ENCODE measurements at regions not wholly inside any gene's neighbourhood (a gene's known extent, or its start where the extent isn't known, plus 50 kb on each side); places are given as distances from the start of the nearest gene placed in this dataset.
"Not testable (repeated sequence)": the region's sequence is repeated elsewhere in the genome, so short reads cannot be mapped to it uniquely, and the experiment has no call there.

DNA sequence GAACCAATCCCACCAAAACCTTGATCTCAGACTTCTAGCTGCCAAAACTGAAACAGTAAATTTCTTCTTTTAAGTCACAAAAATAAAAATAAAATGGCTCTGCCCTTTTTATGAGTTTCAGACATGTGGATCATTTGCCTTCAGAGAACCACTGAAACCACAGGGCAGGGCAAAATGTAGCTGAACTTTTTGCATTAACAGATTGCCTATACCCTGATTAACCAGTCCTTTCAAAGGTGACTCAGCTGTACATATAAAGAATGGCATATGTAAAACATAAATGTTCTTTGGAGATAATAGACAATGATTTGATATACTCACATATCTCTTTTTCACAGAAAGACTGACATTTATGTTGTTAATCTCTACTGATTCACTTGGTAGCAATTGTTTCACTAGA is 187.1 kb upstream of the GRIN3A start:
- H3K27me3 ChIP-seq (ENCODE audit: insufficient read depth, low read depth, severe bottlenecking), result no peaks in the 10 kb centered on the region
- no peaks in the 10 kb centered on the region for H3K9me3 ChIP-seq (ENCODE audit: severe bottlenecking)
- no peak for DNase-seq
- TF ChIP-seq, protein P1, sequence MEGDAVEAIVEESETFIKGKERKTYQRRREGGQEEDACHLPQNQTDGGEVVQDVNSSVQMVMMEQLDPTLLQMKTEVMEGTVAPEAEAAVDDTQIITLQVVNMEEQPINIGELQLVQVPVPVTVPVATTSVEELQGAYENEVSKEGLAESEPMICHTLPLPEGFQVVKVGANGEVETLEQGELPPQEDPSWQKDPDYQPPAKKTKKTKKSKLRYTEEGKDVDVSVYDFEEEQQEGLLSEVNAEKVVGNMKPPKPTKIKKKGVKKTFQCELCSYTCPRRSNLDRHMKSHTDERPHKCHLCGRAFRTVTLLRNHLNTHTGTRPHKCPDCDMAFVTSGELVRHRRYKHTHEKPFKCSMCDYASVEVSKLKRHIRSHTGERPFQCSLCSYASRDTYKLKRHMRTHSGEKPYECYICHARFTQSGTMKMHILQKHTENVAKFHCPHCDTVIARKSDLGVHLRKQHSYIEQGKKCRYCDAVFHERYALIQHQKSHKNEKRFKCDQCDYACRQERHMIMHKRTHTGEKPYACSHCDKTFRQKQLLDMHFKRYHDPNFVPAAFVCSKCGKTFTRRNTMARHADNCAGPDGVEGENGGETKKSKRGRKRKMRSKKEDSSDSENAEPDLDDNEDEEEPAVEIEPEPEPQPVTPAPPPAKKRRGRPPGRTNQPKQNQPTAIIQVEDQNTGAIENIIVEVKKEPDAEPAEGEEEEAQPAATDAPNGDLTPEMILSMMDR (IDR thresholded peaks at IDR 0.05; ENCODE audit: low read depth, low read length), result no peak
- no peak overlapping the region for H3K27ac ChIP-seq
- H3K36me3 ChIP-seq, result no peaks in the 10 kb centered on the region
- H3K4me3 ChIP-seq (ENCODE audit: low read depth, low read length), result no peak overlapping the region

DNA sequence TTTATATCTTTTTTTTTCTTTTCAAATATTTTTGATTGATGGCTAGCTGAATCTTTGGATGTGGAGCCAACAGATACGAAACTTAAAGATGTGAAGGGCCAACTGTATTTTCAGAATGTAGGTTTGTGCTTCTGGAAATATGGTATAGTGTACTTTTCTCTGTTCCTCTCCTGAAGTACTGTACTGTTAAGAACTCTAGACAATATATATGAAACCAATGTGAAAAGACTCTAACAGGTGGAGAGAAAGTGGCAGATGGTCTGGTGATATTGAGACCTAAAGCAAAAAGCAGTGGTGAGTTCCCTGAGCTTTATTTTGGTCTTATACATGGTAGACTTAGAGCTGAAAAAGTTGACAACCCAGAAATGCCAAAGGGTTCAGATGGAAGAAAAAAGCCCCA is 185.0 kb upstream of the GRIN3A start:
- no peaks in the 10 kb centered on the region for H3K9me3 ChIP-seq (ENCODE audit: severe bottlenecking)
- no peak overlapping the region for H3K4me3 ChIP-seq (ENCODE audit: low read depth, low read length)
- TF ChIP-seq, protein P1 (IDR thresholded peaks at IDR 0.05; ENCODE audit: low read depth, low read length), result no peak
- no peaks in the 10 kb centered on the region for H3K36me3 ChIP-seq
- DNase-seq, result no peak
- H3K27me3 ChIP-seq (ENCODE audit: insufficient read depth, low read depth, severe bottlenecking), result no peaks in the 10 kb centered on the region
- H3K27ac ChIP-seq, result no peak overlapping the region

DNA sequence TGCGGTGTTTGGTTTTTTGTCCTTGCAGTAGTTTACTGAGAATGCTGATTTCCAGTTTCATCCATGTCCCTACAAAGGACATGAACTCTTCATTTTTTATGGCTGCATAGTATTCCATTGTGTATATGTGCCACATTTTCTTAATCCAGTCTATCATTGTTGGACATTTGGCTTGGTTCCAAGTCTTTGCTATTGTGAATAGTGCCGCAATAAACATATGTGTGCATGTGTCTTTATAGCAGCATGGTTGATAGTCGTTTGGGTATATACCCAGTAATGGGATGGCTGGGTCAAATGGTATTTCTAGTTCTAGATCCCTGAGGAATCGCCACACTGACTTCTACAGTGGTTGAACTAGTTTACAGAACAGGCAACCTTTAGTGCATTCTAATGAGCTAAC is 178.5 kb upstream of the GRIN3A start:
- not testable (repeated sequence) for DNase-seq; H3K27me3 ChIP-seq (ENCODE audit: insufficient read depth, low read depth, severe bottlenecking); H3K27ac ChIP-seq; H3K36me3 ChIP-seq; H3K4me3 ChIP-seq (ENCODE audit: low read depth, low read length); H3K9me3 ChIP-seq (ENCODE audit: severe bottlenecking)

DNA sequence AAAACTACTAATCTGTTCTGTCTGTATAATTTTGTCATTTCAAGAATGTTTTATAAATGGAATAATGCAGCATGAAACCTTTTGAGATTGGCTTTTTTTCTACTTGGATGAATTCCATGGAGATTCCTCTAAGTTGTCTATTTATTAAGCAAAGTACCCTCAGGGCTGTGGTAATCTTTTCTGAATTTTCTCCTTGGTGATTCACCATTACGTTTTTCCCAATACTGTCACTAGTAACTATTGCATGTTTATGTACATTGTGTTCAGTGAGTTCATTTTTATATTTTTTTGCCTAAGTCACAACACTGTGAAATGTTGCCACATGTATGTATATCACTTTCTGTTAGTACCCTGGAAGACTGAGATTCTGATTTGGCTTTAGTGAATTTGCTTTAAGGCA is 177.0 kb upstream of the GRIN3A start:
- TF ChIP-seq, protein P1 (IDR thresholded peaks at IDR 0.05; ENCODE audit: low read depth, low read length), result no peak
- no peaks in the 10 kb centered on the region for H3K36me3 ChIP-seq
- H3K4me3 ChIP-seq (ENCODE audit: low read depth, low read length), result no peak overlapping the region
- H3K27ac ChIP-seq, result no peak overlapping the region
- no peaks in the 10 kb centered on the region for H3K9me3 ChIP-seq (ENCODE audit: severe bottlenecking)
- DNase-seq, result no peak
- H3K27me3 ChIP-seq (ENCODE audit: insufficient read depth, low read depth, severe bottlenecking), result no peaks in the 10 kb centered on the region

DNA sequence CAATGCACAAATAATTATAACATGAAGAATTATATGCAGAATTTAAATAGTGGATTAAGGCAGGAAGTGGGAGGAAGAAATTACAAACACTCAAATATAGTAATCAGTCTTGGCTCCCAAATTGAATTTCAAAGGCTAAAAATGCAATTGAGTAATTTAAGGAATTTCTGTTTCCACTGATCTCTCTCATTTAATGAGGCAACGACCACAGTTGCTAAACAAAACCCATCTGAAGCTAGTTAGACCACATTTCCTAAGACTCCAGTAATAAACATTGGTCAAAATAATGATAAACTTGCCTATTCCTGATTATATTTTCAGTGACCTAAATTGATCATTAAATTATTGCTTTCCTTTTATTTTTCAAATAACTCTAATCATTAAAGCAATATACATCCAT is 174.3 kb upstream of the GRIN3A start:
- TF ChIP-seq, protein P1 (IDR thresholded peaks at IDR 0.05; ENCODE audit: low read depth, low read length), result no peak
- no peaks in the 10 kb centered on the region for H3K27me3 ChIP-seq (ENCODE audit: insufficient read depth, low read depth, severe bottlenecking)
- no peak overlapping the region for H3K27ac ChIP-seq
- no peaks in the 10 kb centered on the region for H3K36me3 ChIP-seq
- H3K4me3 ChIP-seq (ENCODE audit: low read depth, low read length), result no peak overlapping the region
- no peaks in the 10 kb centered on the region for H3K9me3 ChIP-seq (ENCODE audit: severe bottlenecking)
- no peak for DNase-seq

DNA sequence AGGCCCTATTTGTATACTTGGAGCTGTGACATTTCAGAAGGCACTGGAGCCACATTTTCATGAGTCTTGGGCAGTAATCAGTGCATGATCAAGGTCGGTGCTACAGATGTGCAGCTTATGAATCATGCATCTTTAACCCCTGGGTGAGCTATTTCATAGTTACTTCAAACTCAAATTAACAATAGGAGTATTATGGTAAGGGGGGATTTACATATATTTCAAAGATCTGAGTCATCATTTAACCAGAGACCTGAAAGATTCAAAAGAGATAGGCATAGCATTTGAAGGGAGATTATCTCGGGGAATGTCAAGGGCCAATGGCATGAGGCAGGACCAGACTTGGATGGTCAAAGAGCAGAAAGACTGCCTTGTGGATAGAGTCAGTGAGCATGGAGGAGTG is 169.0 kb upstream of the GRIN3A start:
- H3K27me3 ChIP-seq (ENCODE audit: insufficient read depth, low read depth, severe bottlenecking), result no peaks in the 10 kb centered on the region
- H3K36me3 ChIP-seq, result no peaks in the 10 kb centered on the region
- TF ChIP-seq, protein P1 (IDR thresholded peaks at IDR 0.05; ENCODE audit: low read depth, low read length), result no peak
- no peak overlapping the region for H3K27ac ChIP-seq
- DNase-seq, result no peak
- H3K4me3 ChIP-seq (ENCODE audit: low read depth, low read length), result no peak overlapping the region
- no peaks in the 10 kb centered on the region for H3K9me3 ChIP-seq (ENCODE audit: severe bottlenecking)

Data from WERI-Rb-1 (cell line).